A673 (cell line): ENCODE measurements at regions not wholly inside any gene's neighbourhood (a gene's known extent, or its start where the extent isn't known, plus 50 kb on each side); places are given as distances from the start of the nearest gene placed in this dataset.

Experiments
- BruUV-seq: library from RNA; stranded (reverse); fragments of 400-500 nt; replicated peaks from 2 replicates; lab custom pipeline; 2021; lab: Mats Ljungman, UMichigan
- CTCF ChIA-PET: fragments of 300-600 bp; sonication (Branson Sonifier 250); formaldehyde crosslinking; loops from one replicate; lab custom pipeline; 2022; ENCODE audit warnings: antibody characterized with exemption; lab: Charles Lee
- POLR2A ChIA-PET: fragments of 300-600 bp; sonication (Branson Sonifier 250); formaldehyde crosslinking; loops from one replicate; lab custom pipeline; 2022; ENCODE audit warnings: antibody characterized with exemption; ENCODE audit not compliant: low non-redundant PET; lab: Charles Lee
- DNase-seq: peaks from one replicate; pipeline ENCODE4 v3.0.0-alpha.2; 2015; ENCODE audit warnings: low spot score
- H3K27ac ChIP-seq: fragments of 200-600 bp; sonication (generic); 2 replicates; pipeline ENCODE4 v1.5.1; 2016; ENCODE audit warnings: mixed run types, low read depth, mild to moderate bottlenecking, mixed read lengths, antibody characterized with exemption, low read length; ENCODE audit not compliant: poor library complexity, severe bottlenecking
- H3K27me3 ChIP-seq: fragments of 200-600 bp; sonication (generic); replicated peaks from 2 replicates; pipeline ENCODE4 v1.6.1; 2017; ENCODE audit warnings: mixed run types, low read depth, mild to moderate bottlenecking, mixed read lengths, antibody characterized with exemption, low read length; ENCODE audit not compliant: insufficient read depth, poor library complexity
- H3K36me3 ChIP-seq: fragments of 200-600 bp; sonication (generic); 2 replicates; pipeline ENCODE4 v1.6.1; 2016; ENCODE audit warnings: mixed run types, mild to moderate bottlenecking, mixed read lengths, antibody characterized with exemption, low read length; ENCODE audit not compliant: insufficient read depth, poor library complexity, severe bottlenecking
- H3K4me1 ChIP-seq: fragments of 200-600 bp; sonication (generic); 2 replicates; pipeline ENCODE4 v1.6.1; 2017; ENCODE audit warnings: mixed run types, mild to moderate bottlenecking, mixed read lengths, antibody characterized with exemption, low read length; ENCODE audit not compliant: insufficient read depth, poor library complexity, severe bottlenecking
- H3K4me3 ChIP-seq: fragments of 200-600 bp; sonication (generic); 2 replicates; pipeline ENCODE4 v1.5.1; 2016; ENCODE audit warnings: low read depth, mixed run types, mild to moderate bottlenecking, mixed read lengths, low read length; ENCODE audit not compliant: poor library complexity, severe bottlenecking
- H3K9me3 ChIP-seq: fragments of 200-600 bp; sonication (generic); 2 replicates; pipeline ENCODE4 v1.6.1; 2016; ENCODE audit warnings: mixed run types, low read depth, mild to moderate bottlenecking, mixed read lengths, antibody characterized with exemption, low read length; ENCODE audit not compliant: poor library complexity, severe bottlenecking
- CTCF ChIP-seq: fragments of 300-800, 200-600 bp; sonication (generic); conservative IDR thresholded peaks from 2 replicates; pipeline ENCODE4 v1.5.1; 2017; ENCODE audit warnings: low read depth, mild to moderate bottlenecking, antibody characterized with exemption, low read length, moderate library complexity, mixed read lengths
- EZH2 ChIP-seq: fragments of 200-600 bp; sonication (generic); IDR thresholded peaks from 2 replicates; pipeline ENCODE4 v1.6.1; 2017; ENCODE audit warnings: borderline replicate concordance, low read depth, mild to moderate bottlenecking, mixed read lengths, antibody characterized with exemption, low read length; ENCODE audit not compliant: poor library complexity, severe bottlenecking
- intact Hi-C: fragments of 100-400 bp; cut with micrococcal nuclease; formaldehyde crosslinking; loops from one replicate; pipeline ENCODE4 v1.10.0; 2022; ENCODE audit not compliant: unreplicated experiment

- no peak overlapping the region for H3K27ac ChIP-seq
- no TSS peak for BruUV-seq
- CTCF ChIA-PET, result interaction anchor here (1.8 kb wide), 1 partner anchor 12 kb away, joined by 8 read pairs; no protein-coding TSS in a partner anchor
These were observed 102.2 kb upstream of the CLINT1 start for GRCh38 chr5:157961176-157961575.

GRCh38 chr5:157959370-157959769 is 100.4 kb upstream of the CLINT1 start:
- intact Hi-C loops, result no loop called here
- no peak overlapping the region for H3K4me3 ChIP-seq
- BruUV-seq, result no TSS peak
- no peak overlapping the region for H3K27ac ChIP-seq
- ChIA-PET CTCF (interaction anchor here (0.5 kb wide), 1 partner anchor 8 kb away, joined by 3 read pairs; no protein-coding TSS in a partner anchor), POLR2A (no interaction called here)
- TF ChIP-seq CTCF, result no peak
- TF ChIP-seq EZH2, result no peak
- peak; percentile 40 for DNase-seq
- H3K27me3 ChIP-seq, result no peaks in the 10 kb centered on the region
- peaks cover 15% of the 10 kb centered on the region for H3K4me1 ChIP-seq
- no peaks in the 10 kb centered on the region for H3K36me3 ChIP-seq
- H3K9me3 ChIP-seq, result no peaks in the 10 kb centered on the region

More at GRCh38 chr5:157961176-157961575, 102.2 kb upstream of the CLINT1 start:
- no peaks in the 10 kb centered on the region for H3K36me3 ChIP-seq
- no peaks in the 10 kb centered on the region for H3K9me3 ChIP-seq
- no peaks in the 10 kb centered on the region for H3K27me3 ChIP-seq
- no peak overlapping the region for H3K4me3 ChIP-seq
- TF ChIP-seq CTCF (no peak), EZH2 (no peak)
- no peak for DNase-seq
- peaks cover 15% of the 10 kb centered on the region for H3K4me1 ChIP-seq
- POLR2A ChIA-PET, result no interaction called here
- intact Hi-C loops, result no loop called here

- POLR2A ChIA-PET, result no interaction called here
These were observed 97.4 kb upstream of the CLINT1 start for GRCh38 chr5:157956271-157956885.

More at GRCh38 chr5:157956271-157956885, 97.4 kb upstream of the CLINT1 start:
- H3K27me3 ChIP-seq, result no peaks in the 10 kb centered on the region
- H3K4me3 ChIP-seq, result no peak overlapping the region
- CTCF ChIA-PET, result no interaction called here
- no peak for TF ChIP-seq EZH2
- TF ChIP-seq CTCF, result no peak
- intact Hi-C loops, result no loop called here
- no peak overlapping the region for H3K27ac ChIP-seq
- BruUV-seq, result no TSS peak
- no peaks in the 10 kb centered on the region for H3K9me3 ChIP-seq
- no peak for DNase-seq
- peaks cover 12% of the 10 kb centered on the region for H3K4me1 ChIP-seq
- no peaks in the 10 kb centered on the region for H3K36me3 ChIP-seq
